Limb (tissue), 2 donors: ENCODE measurements at regions not wholly inside any gene's neighbourhood (a gene's known extent, or its start where the extent isn't known, plus 50 kb on each side); places are given as distances from the start of the nearest gene placed in this dataset.
A peak's percentile ranks its signal among the peaks of the same experiment; 100 is the strongest.

Experiments
- DNase-seq, 2 donors: peaks; one replicate each; pipeline ENCODE4 v3.0.0-alpha.2; 2016; ENCODE audit errors: extremely low spot score in 2 of 2

DNA sequence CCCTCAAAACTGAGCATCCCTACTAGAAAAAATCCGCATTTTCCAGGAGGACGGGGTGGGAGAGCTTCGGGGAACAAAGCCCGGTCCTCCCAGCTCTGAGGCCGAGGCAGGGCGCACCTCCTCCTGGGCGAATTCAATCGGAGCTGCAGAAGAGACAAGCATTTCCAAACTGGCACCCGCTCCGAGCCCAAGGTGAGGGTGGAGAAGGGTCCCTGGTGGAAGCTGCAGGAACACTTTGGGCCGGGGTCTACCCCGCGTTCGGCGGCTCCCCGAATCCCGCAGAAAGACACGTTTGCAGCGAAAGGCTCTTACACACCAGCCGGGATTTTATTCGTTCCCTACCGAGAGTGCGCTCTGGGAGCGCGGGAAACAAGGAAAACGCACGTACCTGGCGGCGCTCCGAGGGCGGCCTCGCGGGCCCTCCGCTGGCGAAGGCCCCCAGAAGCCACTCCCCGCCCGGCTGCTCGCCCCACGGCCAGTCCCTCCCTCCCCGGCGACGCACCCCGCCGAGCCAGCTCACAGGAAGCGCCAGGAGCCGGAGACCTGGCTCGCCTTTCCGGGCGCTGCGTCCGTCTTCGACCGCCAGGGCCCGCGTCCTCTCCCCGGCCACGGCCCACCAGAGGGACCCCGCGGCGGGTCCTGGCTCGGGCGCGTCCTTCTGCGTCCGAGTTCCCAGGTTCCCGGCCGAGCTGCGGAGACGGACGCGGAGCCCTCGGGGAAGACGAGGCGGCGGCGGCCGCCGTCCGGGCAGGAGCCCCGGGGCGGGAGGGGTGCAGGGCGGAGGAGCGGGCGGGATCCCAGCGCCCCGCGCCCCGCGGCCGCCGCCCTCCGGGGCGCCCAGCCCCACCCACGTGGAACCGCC, 49.8 kb upstream of the BAHCC1 start:
- DNase-seq: peak; percentile 76 to 88
